Keratinocyte (primary cell): ENCODE measurements at regions not wholly inside any gene's neighbourhood (a gene's known extent, or its start where the extent isn't known, plus 50 kb on each side); places are given as distances from the start of the nearest gene placed in this dataset.

ENCODE experiments used
- DNase-seq: peaks from one replicate; pipeline ENCODE4 v3.0.0-alpha.2; 2011; ENCODE audit warnings: low read depth, missing footprints, low spot score
- FAIRE-seq: peaks from 2 replicates; lab custom pipeline; 2011; peaks lifted over from hg19 to GRCh38; lab: Jason Lieb, UNC
- H2AFZ ChIP-seq: 2 replicates; pipeline ENCODE4 v1.6.0; 2012; ENCODE audit warnings: low read length, control low read depth, inconsistent platforms; ENCODE audit not compliant: control insufficient read depth
- H3K27ac ChIP-seq: 2 replicates; pipeline ENCODE4 v1.5.1; 2011; ENCODE audit warnings: low read length; ENCODE audit not compliant: control insufficient read depth, insufficient read depth
- H3K27me3 ChIP-seq: 3 replicates; pipeline ENCODE4 v1.6.0; 2011; ENCODE audit warnings: low read length; ENCODE audit not compliant: control insufficient read depth, insufficient read depth; ENCODE audit errors: extremely low read depth
- H3K36me3 ChIP-seq, 2 experiments: 2 replicates in 1 of 2; 3 replicates in 1 of 2; pipeline ENCODE4 v1.5.1; 2011; ENCODE audit warnings: low read length in 2 of 2, mild to moderate bottlenecking in 1 of 2; ENCODE audit not compliant: control insufficient read depth in 2 of 2, insufficient read depth in 2 of 2; ENCODE audit errors: extremely low read depth in 1 of 2
- H3K4me1 ChIP-seq: 3 replicates; pipeline ENCODE4 v1.5.1; 2011; ENCODE audit warnings: low read length; ENCODE audit not compliant: control insufficient read depth, insufficient read depth; ENCODE audit errors: extremely low read depth
- H3K4me2 ChIP-seq: 3 replicates; pipeline ENCODE4 v1.6.0; 2011; ENCODE audit warnings: low read depth, low read length; ENCODE audit not compliant: control insufficient read depth, insufficient read depth; ENCODE audit errors: extremely low read depth
- H3K4me3 ChIP-seq, 3 experiments: fragments of 200-600 bp in 1 of 3; sonication (generic) in 1 of 3; 2 replicates in 2 of 3; 3 replicates in 1 of 3; pipeline ENCODE4 v1.5.1; 2011 to 2016; ENCODE audit warnings: low read length in 3 of 3, mild to moderate bottlenecking in 3 of 3, control low read depth in 2 of 3, inconsistent platforms in 1 of 3, low read depth in 1 of 3, mixed read lengths in 1 of 3, mixed run types in 1 of 3, moderate library complexity in 1 of 3; ENCODE audit not compliant: control insufficient read depth in 2 of 3, insufficient read depth in 2 of 3; ENCODE audit errors: extremely low read depth in 1 of 3
- H3K79me2 ChIP-seq: 2 replicates; pipeline ENCODE4 v1.6.0; 2012; ENCODE audit warnings: low read length; ENCODE audit not compliant: control insufficient read depth, insufficient read depth
- H3K9ac ChIP-seq: 3 replicates; pipeline ENCODE4 v1.6.0; 2011; ENCODE audit warnings: low read length; ENCODE audit not compliant: control insufficient read depth, insufficient read depth; ENCODE audit errors: extremely low read depth
- H3K9me1 ChIP-seq: 3 replicates; pipeline ENCODE4 v1.6.0; 2011; ENCODE audit warnings: low read length; ENCODE audit not compliant: control insufficient read depth, insufficient read depth; ENCODE audit errors: extremely low read depth
- H3K9me3 ChIP-seq: 2 replicates; pipeline ENCODE4 v1.5.1; 2012; ENCODE audit warnings: low read depth, low read length; ENCODE audit not compliant: control insufficient read depth
- H4K20me1 ChIP-seq: 3 replicates; pipeline ENCODE4 v1.6.0; 2011; ENCODE audit warnings: low read length; ENCODE audit not compliant: control insufficient read depth, insufficient read depth; ENCODE audit errors: extremely low read depth
- EZH2 ChIP-seq: IDR thresholded peaks from one replicate; pipeline ENCODE4 v1.6.1; 2012; ENCODE audit warnings: inconsistent platforms, mild to moderate bottlenecking, low read length, moderate library complexity
- dilution Hi-C: fragments of 300-500 bp; cut with MboI; formaldehyde crosslinking; loops from one replicate; pipeline ENCODE4 v1.7.0; 2020; ENCODE audit warnings: low sequenced_read_pairs; ENCODE audit not compliant: extremely low pct_ligation_motif_present
- TF ChIP-seq, protein P1 (sequence below), 3 experiments: IDR thresholded peaks in 1 of 3; conservative IDR thresholded peaks in 1 of 3; optimal IDR thresholded peaks in 1 of 3; 2 replicates in 2 of 3; 3 replicates in 1 of 3; pipeline versions ENCODE3 to v1.5.1; 2011; ENCODE audit warnings: low read length in 3 of 3, mild to moderate bottlenecking in 3 of 3, moderate library complexity in 2 of 3, control low read depth in 1 of 3, inconsistent platforms in 1 of 3; ENCODE audit not compliant: insufficient read depth in 2 of 3; ENCODE audit errors: extremely low read depth in 1 of 3

DNA sequence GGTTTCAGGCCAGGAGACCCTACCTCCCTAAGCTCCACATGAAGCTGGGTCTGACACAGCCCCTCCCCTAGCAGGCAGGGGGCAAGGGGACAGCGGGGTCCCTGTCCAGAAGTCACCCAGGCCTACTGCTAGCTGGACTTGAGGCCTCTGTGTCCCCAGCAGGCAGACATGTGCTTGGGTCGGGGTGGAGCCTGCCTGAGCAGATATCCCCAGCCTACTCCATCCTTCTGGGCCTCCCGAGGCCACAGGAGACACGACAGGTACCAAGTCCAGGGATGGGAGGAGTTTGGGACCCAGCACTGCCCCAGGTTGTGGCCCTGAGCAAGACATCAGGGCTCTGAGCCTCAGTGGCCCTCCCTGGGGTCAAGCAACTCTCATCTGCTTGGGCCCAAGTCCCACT is 105.2 kb upstream of the EIF5 start:
- H4K20me1 ChIP-seq: no peaks in the 10 kb centered on the region
- no peak overlapping the region for H2AFZ ChIP-seq
- TF ChIP-seq, protein P1, sequence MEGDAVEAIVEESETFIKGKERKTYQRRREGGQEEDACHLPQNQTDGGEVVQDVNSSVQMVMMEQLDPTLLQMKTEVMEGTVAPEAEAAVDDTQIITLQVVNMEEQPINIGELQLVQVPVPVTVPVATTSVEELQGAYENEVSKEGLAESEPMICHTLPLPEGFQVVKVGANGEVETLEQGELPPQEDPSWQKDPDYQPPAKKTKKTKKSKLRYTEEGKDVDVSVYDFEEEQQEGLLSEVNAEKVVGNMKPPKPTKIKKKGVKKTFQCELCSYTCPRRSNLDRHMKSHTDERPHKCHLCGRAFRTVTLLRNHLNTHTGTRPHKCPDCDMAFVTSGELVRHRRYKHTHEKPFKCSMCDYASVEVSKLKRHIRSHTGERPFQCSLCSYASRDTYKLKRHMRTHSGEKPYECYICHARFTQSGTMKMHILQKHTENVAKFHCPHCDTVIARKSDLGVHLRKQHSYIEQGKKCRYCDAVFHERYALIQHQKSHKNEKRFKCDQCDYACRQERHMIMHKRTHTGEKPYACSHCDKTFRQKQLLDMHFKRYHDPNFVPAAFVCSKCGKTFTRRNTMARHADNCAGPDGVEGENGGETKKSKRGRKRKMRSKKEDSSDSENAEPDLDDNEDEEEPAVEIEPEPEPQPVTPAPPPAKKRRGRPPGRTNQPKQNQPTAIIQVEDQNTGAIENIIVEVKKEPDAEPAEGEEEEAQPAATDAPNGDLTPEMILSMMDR (optimal IDR thresholded peaks at IDR 0.05 in 1 of 3, IDR thresholded peaks at IDR 0.05 in 1 of 3, conservative IDR thresholded peaks at IDR 0.05 in 1 of 3; ENCODE audit: extremely low read depth in 1 of 3, insufficient read depth in 2 of 3, low read length in 3 of 3): no peak
- TF ChIP-seq EZH2: no peak
- DNase-seq (no peak), FAIRE-seq (no peak)
- dilution Hi-C loops: no loop called here
- no peak overlapping the region for H3K4me2 ChIP-seq
- H3K4me1 ChIP-seq: no peaks in the 10 kb centered on the region
- H3K79me2 ChIP-seq: no peaks in the 10 kb centered on the region
- H3K36me3 ChIP-seq: no peaks in the 10 kb centered on the region
- H3K9me3 ChIP-seq: no peaks in the 10 kb centered on the region
- peaks cover 7% of the 10 kb centered on the region for H3K27me3 ChIP-seq
- H3K9ac ChIP-seq: no peak overlapping the region
- H3K27ac ChIP-seq: no peak overlapping the region
- H3K4me3 ChIP-seq: no peak overlapping the region
- no peaks in the 10 kb centered on the region for H3K9me1 ChIP-seq

DNA sequence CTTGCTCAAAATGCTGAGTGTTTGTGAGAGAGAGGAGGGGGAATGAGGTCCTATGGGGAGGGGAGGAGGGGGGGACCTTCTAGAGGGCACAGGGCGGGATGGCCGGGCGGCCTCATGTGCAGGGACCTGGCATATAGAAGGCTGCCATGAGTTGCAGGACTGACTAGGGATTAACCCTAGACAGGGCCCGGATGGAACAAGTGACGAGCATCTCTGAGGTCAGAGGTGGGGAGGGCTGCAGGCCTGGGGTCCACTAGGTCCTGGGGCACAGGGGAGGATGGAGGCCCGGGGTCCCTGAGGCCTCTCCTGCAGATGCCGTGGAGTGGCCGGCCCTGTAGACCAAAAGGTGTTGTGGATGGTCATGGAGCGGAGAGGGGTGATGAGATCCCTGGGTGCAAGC is 104.0 kb upstream of the EIF5 start:
- Histone ChIP-seq H3K4me3 (no peak overlapping the region), H3K36me3 (no peaks in the 10 kb centered on the region), H3K27ac (no peak overlapping the region), H2AFZ (no peak overlapping the region), H3K4me1 (no peaks in the 10 kb centered on the region), H3K9me3 (no peaks in the 10 kb centered on the region), H3K4me2 (no peak overlapping the region), H4K20me1 (no peaks in the 10 kb centered on the region), H3K27me3 (peaks cover 3% of the 10 kb centered on the region), H3K9me1 (no peaks in the 10 kb centered on the region), H3K9ac (no peak overlapping the region), H3K79me2 (no peaks in the 10 kb centered on the region)
- TF ChIP-seq, protein P1 (optimal IDR thresholded peaks at IDR 0.05 in 1 of 3, IDR thresholded peaks at IDR 0.05 in 1 of 3, conservative IDR thresholded peaks at IDR 0.05 in 1 of 3; ENCODE audit: extremely low read depth in 1 of 3, insufficient read depth in 2 of 3, low read length in 3 of 3): no peak
- no peak for TF ChIP-seq EZH2
- no peak for FAIRE-seq
- dilution Hi-C loops: no loop called here
- no peak for DNase-seq
